B cell (primary cell): ENCODE measurements at regions not wholly inside any gene's neighbourhood (a gene's known extent, or its start where the extent isn't known, plus 50 kb on each side); places are given as distances from the start of the nearest gene placed in this dataset.

Experiments used
- ATAC-seq: fragments of 200-7000 bp; cut with Tn5 transposase; one replicate; pipeline ENCODE4 v1.10.0; 2021; ENCODE audit warnings: low read depth, mild to moderate bottlenecking, moderate number of reproducible peaks, moderate library complexity
- CTCF ChIA-PET: fragments of 350-600 bp; sonication (Branson Sonifier 250); formaldehyde crosslinking; loops from one replicate; lab custom pipeline; 2021; ENCODE audit warnings: antibody characterized with exemption, inconsistent platforms; lab: Charles Lee
- POLR2A ChIA-PET: fragments of 350-600 bp; sonication (Branson Sonifier 250); formaldehyde crosslinking; loops from one replicate; lab custom pipeline; 2021; ENCODE audit warnings: antibody characterized with exemption; lab: Charles Lee
- DNase-seq: peaks from one replicate; pipeline ENCODE4 v3.0.0; 2013
- H2AFZ ChIP-seq: 2 replicates; pipeline ENCODE4 v1.6.1; 2012; ENCODE audit warnings: mild to moderate bottlenecking, low read depth, low read length; ENCODE audit not compliant: insufficient read depth, poor library complexity, severe bottlenecking
- H3K27ac ChIP-seq, 2 donors: 1 replicate in 1 of 2; 2 replicates in 1 of 2; pipeline ENCODE4 v1.5.1; 2012 to 2013; ENCODE audit warnings: low read length in 2 of 2, mild to moderate bottlenecking in 2 of 2, moderate library complexity in 1 of 2
- H3K27me3 ChIP-seq, 4 experiments: fragments of 200-600 bp in 1 of 4; sonication (generic) in 1 of 4; replicated peaks in 1 of 4; 1 replicate in 2 of 4; 2 replicates in 2 of 4; pipeline versions ENCODE4 v1.6.1 to v1.7.0; 2013 to 2016; ENCODE audit warnings: low read length in 3 of 4, mild to moderate bottlenecking in 2 of 4, mixed read lengths in 1 of 4, moderate library complexity in 1 of 4; ENCODE audit not compliant: insufficient read depth in 4 of 4, control insufficient read depth in 3 of 4; ENCODE audit errors: control extremely low read depth in 1 of 4
- H3K36me3 ChIP-seq, 2 experiments: replicated peaks in 1 of 2; 1 replicate in 1 of 2; 2 replicates in 1 of 2; pipeline versions ENCODE4 v1.6.1 to v1.7.1; 2013; ENCODE audit warnings: low read length in 1 of 2; ENCODE audit not compliant: insufficient read depth in 2 of 2, control insufficient read depth in 1 of 2; ENCODE audit errors: control extremely low read depth in 1 of 2, extremely low read depth in 1 of 2
- H3K4me1 ChIP-seq, 2 donors: fragments of 200-600 bp in 1 of 2; sonication (generic) in 1 of 2; 1 replicate in 1 of 2; 2 replicates in 1 of 2; pipeline versions ENCODE4 v1.5.1 to v1.6.1; 2013 to 2017; ENCODE audit warnings: low read length in 2 of 2; ENCODE audit not compliant: control insufficient read depth in 2 of 2, insufficient read depth in 2 of 2
- H3K4me2 ChIP-seq: replicated peaks from 2 replicates; pipeline ENCODE3; 2012; ENCODE audit warnings: mild to moderate bottlenecking, low read depth, low read length; ENCODE audit not compliant: poor library complexity, severe bottlenecking
- H3K4me3 ChIP-seq, 5 experiments: fragments of 200-600 bp in 1 of 5; sonication (generic) in 1 of 5; 1 replicate in 3 of 5; 2 replicates in 2 of 5; pipeline versions ENCODE4 v1.5.1 to v1.7.0; 2011 to 2016; ENCODE audit warnings: low read length in 4 of 5, mild to moderate bottlenecking in 4 of 5, low read depth in 2 of 5, control low read depth in 1 of 5, moderate library complexity in 1 of 5; ENCODE audit not compliant: insufficient read depth in 1 of 5; ENCODE audit errors: control extremely low read depth in 1 of 5, extremely low read depth in 1 of 5
- H3K79me2 ChIP-seq: fragments of 200-600 bp; sonication (generic); one replicate; pipeline ENCODE4 v1.6.0; 2016; ENCODE audit warnings: low read length; ENCODE audit not compliant: control insufficient read depth, insufficient read depth
- H3K9ac ChIP-seq: fragments of 200-600 bp; sonication (generic); 2 replicates; pipeline ENCODE4 v1.6.1; 2017; ENCODE audit warnings: mild to moderate bottlenecking, low read length, moderate library complexity
- H3K9me3 ChIP-seq, 3 donors: one replicate each; pipeline versions ENCODE4 v1.6.1 to v1.7.1; 2013; ENCODE audit warnings: low read length in 2 of 3; ENCODE audit not compliant: control insufficient read depth in 2 of 3, insufficient read depth in 1 of 3; ENCODE audit errors: control extremely low read depth in 1 of 3
- H4K20me1 ChIP-seq: 2 replicates; pipeline ENCODE4 v1.6.0; 2012; ENCODE audit warnings: mild to moderate bottlenecking, low read length; ENCODE audit not compliant: insufficient read depth, control insufficient read depth, poor library complexity, severe bottlenecking
- H3K27ac Mint-ChIP-seq: one replicate; pipeline ENCODE4 v1.8.0; 2021; ENCODE audit warnings: mixed read lengths
- H3K27me3 Mint-ChIP-seq: one replicate; pipeline ENCODE4 v1.8.0; 2021; ENCODE audit warnings: mixed read lengths
- H3K4me1 Mint-ChIP-seq: one replicate; pipeline ENCODE4 v1.8.0; 2021; ENCODE audit warnings: mixed read lengths
- H3K4me3 Mint-ChIP-seq: one replicate; pipeline ENCODE4 v1.8.0; 2021; ENCODE audit warnings: mixed read lengths
- H3K9me3 Mint-ChIP-seq: one replicate; pipeline ENCODE4 v1.8.0; 2022; ENCODE audit warnings: mixed read lengths; ENCODE audit not compliant: insufficient read depth
- EZH2 ChIP-seq: IDR thresholded peaks from 2 replicates; pipeline ENCODE4 v1.6.1; 2012; ENCODE audit warnings: borderline replicate concordance, low read depth, mild to moderate bottlenecking, moderate library complexity, low read length; ENCODE audit not compliant: insufficient read depth, poor library complexity, severe bottlenecking
- WGBS: methylation state at CpG from one replicate; pipeline ENCODE4 v1.1.5; 2013; ENCODE audit warnings: missing lambda C conversion rate; ENCODE audit not compliant: insufficient coverage; 5-methylcytosine and 5-hydroxymethylcytosine counted together
- intact Hi-C: fragments of 100-400 bp; cut with micrococcal nuclease; formaldehyde crosslinking; loops from one replicate; pipeline ENCODE4 v1.10.0; 2022
- TF ChIP-seq, protein P1 (sequence below): fragments of 200-600 bp; IDR thresholded peaks from one replicate; pipeline ENCODE4 v1.8.0; 2022; ENCODE audit warnings: antibody characterized with exemption, mild to moderate bottlenecking

DNA sequence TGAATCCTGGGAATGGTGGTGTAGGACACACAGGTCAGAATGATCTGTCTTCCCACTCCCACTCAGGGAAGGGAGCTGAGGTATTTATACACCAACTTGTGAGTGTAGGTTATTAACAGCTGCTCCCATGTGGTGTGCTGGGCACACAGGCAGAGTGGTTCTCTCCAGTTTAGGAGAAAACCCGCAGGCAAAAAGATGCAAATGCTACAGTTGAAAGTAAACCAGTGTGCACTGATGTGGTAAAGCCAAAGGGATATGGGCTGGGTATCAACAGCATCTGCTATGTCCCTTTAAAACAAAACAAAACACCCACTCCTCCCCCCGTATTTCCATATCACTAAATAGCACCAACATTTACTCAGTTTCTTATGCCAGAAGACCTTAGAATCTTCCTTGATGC lies 75.4 kb upstream of the SYT13 start:
- peaks cover 0 to 3% (median 0%) of the 10 kb centered on the region in 4 experiments for H3K27me3 ChIP-seq
- no peaks in the 10 kb centered on the region for H3K4me1 ChIP-seq
- WGBS: 79% methylated on average over 1 of the region's 2 CpGs
- H3K9me3 ChIP-seq: no peaks in the 10 kb centered on the region
- no peak overlapping the region for H3K4me2 ChIP-seq
- intact Hi-C loops: no loop called here
- ATAC-seq: no peak
- H3K79me2 ChIP-seq: no peaks in the 10 kb centered on the region
- no peaks in the 10 kb centered on the region for H4K20me1 ChIP-seq
- no peak overlapping the region for H3K27ac Mint-ChIP-seq
- no peaks in the 10 kb centered on the region for H3K4me1 Mint-ChIP-seq
- H3K27me3 Mint-ChIP-seq: peaks cover 41% of the 10 kb centered on the region
- no peak overlapping the region for H3K9ac ChIP-seq
- TF ChIP-seq, protein P1, sequence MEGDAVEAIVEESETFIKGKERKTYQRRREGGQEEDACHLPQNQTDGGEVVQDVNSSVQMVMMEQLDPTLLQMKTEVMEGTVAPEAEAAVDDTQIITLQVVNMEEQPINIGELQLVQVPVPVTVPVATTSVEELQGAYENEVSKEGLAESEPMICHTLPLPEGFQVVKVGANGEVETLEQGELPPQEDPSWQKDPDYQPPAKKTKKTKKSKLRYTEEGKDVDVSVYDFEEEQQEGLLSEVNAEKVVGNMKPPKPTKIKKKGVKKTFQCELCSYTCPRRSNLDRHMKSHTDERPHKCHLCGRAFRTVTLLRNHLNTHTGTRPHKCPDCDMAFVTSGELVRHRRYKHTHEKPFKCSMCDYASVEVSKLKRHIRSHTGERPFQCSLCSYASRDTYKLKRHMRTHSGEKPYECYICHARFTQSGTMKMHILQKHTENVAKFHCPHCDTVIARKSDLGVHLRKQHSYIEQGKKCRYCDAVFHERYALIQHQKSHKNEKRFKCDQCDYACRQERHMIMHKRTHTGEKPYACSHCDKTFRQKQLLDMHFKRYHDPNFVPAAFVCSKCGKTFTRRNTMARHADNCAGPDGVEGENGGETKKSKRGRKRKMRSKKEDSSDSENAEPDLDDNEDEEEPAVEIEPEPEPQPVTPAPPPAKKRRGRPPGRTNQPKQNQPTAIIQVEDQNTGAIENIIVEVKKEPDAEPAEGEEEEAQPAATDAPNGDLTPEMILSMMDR: no peak
- no peak for TF ChIP-seq EZH2
- H2AFZ ChIP-seq: no peak overlapping the region
- CTCF ChIA-PET: no interaction called here
- POLR2A ChIA-PET: no interaction called here
- no peaks in the 10 kb centered on the region for H3K9me3 Mint-ChIP-seq
- no peak overlapping the region for H3K4me3 Mint-ChIP-seq
- DNase-seq: no peak
- H3K36me3 ChIP-seq: no peaks in the 10 kb centered on the region
- H3K4me3 ChIP-seq: no peak overlapping the region
- no peak overlapping the region for H3K27ac ChIP-seq

DNA sequence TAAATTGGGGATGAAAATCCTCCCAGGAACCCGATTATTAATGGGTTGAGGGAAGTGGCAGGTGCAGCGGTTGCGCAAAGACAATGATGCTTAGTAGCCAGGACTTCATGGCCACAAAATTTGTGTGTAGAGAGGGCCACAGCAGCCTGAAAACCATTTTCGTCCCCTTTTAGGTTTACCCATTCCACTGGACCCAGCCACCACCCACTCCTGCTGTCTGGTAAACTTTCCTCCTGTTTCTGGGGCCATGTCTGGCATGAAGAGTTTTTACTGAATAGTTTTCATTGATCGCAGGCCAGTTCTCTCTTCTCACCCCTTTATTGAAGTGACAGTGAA lies 69.5 kb upstream of the SYT13 start:
- no peak for TF ChIP-seq EZH2
- TF ChIP-seq, protein P1: no peak
- ATAC-seq: peak; percentile 2

More for the DNA sequence above, 69.5 kb upstream of the SYT13 start:
- WGBS: 35% methylated on average over 2 of the region's 5 CpGs
- no peak for DNase-seq
- Mint-ChIP-seq H3K4me1 (peaks cover 15% of the 10 kb centered on the region), H3K4me3 (peak overlapping the region; percentile 83), H3K9me3 (peaks cover 3% of the 10 kb centered on the region), H3K27ac (peak overlapping the region; percentile 90), H3K27me3 (peaks cover 30% of the 10 kb centered on the region)
- Histone ChIP-seq H3K9ac (peak overlapping the region; percentile 72), H3K4me1 (peaks cover 13 to 17% of the 10 kb centered on the region in 2 donors), H3K9me3 (no peaks in the 10 kb centered on the region), H3K27me3 (peaks cover 0 to 6% (median 0%) of the 10 kb centered on the region in 4 experiments), H3K4me2 (peak overlapping the region; percentile 79), H4K20me1 (no peaks in the 10 kb centered on the region), H2AFZ (peak overlapping the region; percentile 85), H3K79me2 (no peaks in the 10 kb centered on the region), H3K27ac (peak overlapping the region in 1 of 2 donors; percentile 64), H3K4me3 (peak overlapping the region; percentile 22 to 68 (median 63)), H3K36me3 (no peaks in the 10 kb centered on the region)
- CTCF ChIA-PET: interaction anchor here (1.1 kb wide), 1 partner anchor 249 kb away, joined by 3 read pairs; no protein-coding TSS in a partner anchor
- POLR2A ChIA-PET: no interaction called here
- intact Hi-C loops: loop anchor here (1.0 to 5.0 kb wide), 5 partner anchors 15 to 1998 kb away; partner anchors contain the start of genes ACCS, CRY2 and TTC17
